Adrenal gland (tissue), 5 donors: ENCODE measurements at regions not wholly inside any gene's neighbourhood (a gene's known extent, or its start where the extent isn't known, plus 50 kb on each side); places are given as distances from the start of the nearest gene placed in this dataset.

ENCODE experiments used
- CTCF ChIP-seq, 6 experiments: fragments of 450-650 bp in 4 of 6; fragments of 200-600 bp in 2 of 6; sonication (generic) in 1 of 6; IDR thresholded peaks; 1 replicate in 5 of 6; 2 replicates in 1 of 6; pipeline versions ENCODE4 v1.5.1 to v1.8.0; 2016 to 2021; ENCODE audit warnings: antibody characterized with exemption in 6 of 6, mild to moderate bottlenecking in 2 of 6, moderate library complexity in 1 of 6
- POLR2A ChIP-seq, 2 donors: fragments of 450-650 bp; IDR thresholded peaks; one replicate each; pipeline ENCODE4 v1.6.1; 2017; ENCODE audit warnings: antibody characterized with exemption in 2 of 2, mild to moderate bottlenecking in 2 of 2, moderate library complexity in 1 of 2
- donor health status: DM: no; HTN: no; CAD: no.

- TF ChIP-seq CTCF (IDR thresholded peaks at IDR 0.05), result no peak
- TF ChIP-seq POLR2A (IDR thresholded peaks at IDR 0.05), result no peak
These were observed 931.4 kb downstream of the QKI start for GRCh38 chr6:164345806-164346496.
